H1 (cell line): ENCODE measurements at regions not wholly inside any gene's neighbourhood (a gene's known extent, or its start where the extent isn't known, plus 50 kb on each side); places are given as distances from the start of the nearest gene placed in this dataset.

Experiments
- CTCF ChIA-PET: fragments of 300-600 bp; sonication (Branson Sonifier 250); formaldehyde crosslinking; loops from one replicate; lab custom pipeline; 2021; ENCODE audit not compliant: partially characterized antibody; lab: Charles Lee
- POLR2A ChIA-PET: fragments of 300-600 bp; sonication (Branson Sonifier 250); formaldehyde crosslinking; loops from one replicate; lab custom pipeline; 2021; ENCODE audit warnings: inconsistent platforms; ENCODE audit not compliant: partially characterized antibody; lab: Charles Lee
- DNase-seq, 2 experiments: peaks; one replicate each; pipeline versions ENCODE4 v3.0.0 to v3.0.0-alpha.2; 2010 to 2022; ENCODE audit warnings: low spot score in 2 of 2, low read depth in 1 of 2, mixed read lengths in 1 of 2
- FAIRE-seq: peaks from 2 replicates; lab custom pipeline; 2011; peaks lifted over from hg19 to GRCh38; lab: Jason Lieb, UNC
- H2AFZ ChIP-seq: 2 replicates; pipeline ENCODE4 v1.8.1; 2012; ENCODE audit warnings: low read length, inconsistent platforms
- H2AK5ac ChIP-seq: 2 replicates; pipeline ENCODE4 v1.6.1; 2013; ENCODE audit warnings: low read depth, low read length
- H2BK120ac ChIP-seq: replicated peaks from 2 replicates; pipeline ENCODE3; 2013; ENCODE audit warnings: low read depth, low read length, inconsistent platforms
- H2BK12ac ChIP-seq: 2 replicates; pipeline ENCODE4 v1.6.1; 2013; ENCODE audit warnings: low read depth, low read length
- H2BK15ac ChIP-seq: 2 replicates; pipeline ENCODE4 v1.6.1; 2013; ENCODE audit warnings: low read length
- H2BK20ac ChIP-seq: 2 replicates; pipeline ENCODE4 v1.6.1; 2013; ENCODE audit warnings: low read length
- H2BK5ac ChIP-seq: 2 replicates; pipeline ENCODE4 v1.6.1; 2013; ENCODE audit warnings: low read depth, low read length
- H3K14ac ChIP-seq: 2 replicates; pipeline ENCODE4 v1.6.1; 2013; ENCODE audit warnings: inconsistent platforms; ENCODE audit not compliant: insufficient read length
- H3K18ac ChIP-seq: 2 replicates; pipeline ENCODE4 v1.6.1; 2013; ENCODE audit warnings: low read length; ENCODE audit errors: extremely low read depth
- H3K23ac ChIP-seq: 2 replicates; pipeline ENCODE4 v1.6.1; 2013; ENCODE audit warnings: inconsistent platforms; ENCODE audit not compliant: insufficient read length
- H3K23me2 ChIP-seq: 2 replicates; pipeline ENCODE4 v1.6.1; 2013; ENCODE audit warnings: low read depth, low read length
- H3K27ac ChIP-seq: 2 replicates; pipeline ENCODE4 v1.6.1; 2011; ENCODE audit warnings: low read depth, low read length, inconsistent platforms
- H3K27me3 ChIP-seq, 4 experiments: replicated peaks in 1 of 4; 1 replicate in 1 of 4; 2 replicates in 3 of 4; pipeline versions ENCODE4 v1.6.1 to v1.8.1; 2011 to 2013; ENCODE audit warnings: low read length in 3 of 4, mild to moderate bottlenecking in 3 of 4, inconsistent platforms in 2 of 4, mixed read lengths in 2 of 4, moderate library complexity in 1 of 4; ENCODE audit not compliant: control insufficient read depth in 3 of 4, insufficient read depth in 3 of 4; ENCODE audit errors: extremely low read depth in 1 of 4
- H3K36me3 ChIP-seq, 4 experiments: 2 replicates each; pipeline versions ENCODE4 v1.6.1 to v1.8.1; 2011 to 2013; ENCODE audit warnings: mild to moderate bottlenecking in 4 of 4, low read length in 3 of 4, moderate library complexity in 2 of 4, control low read depth in 1 of 4, inconsistent platforms in 1 of 4; ENCODE audit not compliant: insufficient read depth in 4 of 4, control insufficient read depth in 2 of 4
- H3K4ac ChIP-seq: replicated peaks from 2 replicates; pipeline ENCODE3; 2013; ENCODE audit warnings: low read length, low read depth, mixed read lengths, inconsistent platforms; ENCODE audit not compliant: insufficient read length
- H3K4me1 ChIP-seq, 4 experiments: replicated peaks in 1 of 4; 1 replicate in 1 of 4; 2 replicates in 3 of 4; pipeline versions ENCODE4 v1.6.1 to v1.8.1; 2011 to 2013; ENCODE audit warnings: low read length in 3 of 4, inconsistent platforms in 2 of 4, mixed read lengths in 1 of 4; ENCODE audit not compliant: insufficient read depth in 4 of 4, control insufficient read depth in 3 of 4
- H3K4me2 ChIP-seq, 2 experiments: 2 replicates each; pipeline versions ENCODE4 v1.6.1 to v1.8.1; 2011 to 2013; ENCODE audit warnings: low read depth in 2 of 2, low read length in 2 of 2, control low read depth in 1 of 2, inconsistent platforms in 1 of 2, mild to moderate bottlenecking in 1 of 2; ENCODE audit not compliant: insufficient read depth in 1 of 2
- H3K4me3 ChIP-seq, 4 experiments: fragments of 200-600, 300-600 bp in 1 of 4; sonication (generic), shearing (Covaris generic), sonication (Bioruptor Twin) in 1 of 4; 2 replicates each; pipeline versions ENCODE4 v1.5.1 to v1.8.1; 2011 to 2016; ENCODE audit warnings: low read length in 4 of 4, low read depth in 3 of 4, control low read depth in 2 of 4, inconsistent platforms in 2 of 4, mild to moderate bottlenecking in 2 of 4, mixed read lengths in 1 of 4, moderate library complexity in 1 of 4; ENCODE audit not compliant: insufficient read depth in 2 of 4; ENCODE audit errors: extremely low read depth in 1 of 4
- H3K56ac ChIP-seq: replicated peaks from 2 replicates; pipeline ENCODE3; 2013; ENCODE audit warnings: low read depth, mild to moderate bottlenecking, mixed read lengths, low read length, inconsistent platforms; ENCODE audit not compliant: insufficient read length
- H3K79me1 ChIP-seq: 2 replicates; pipeline ENCODE4 v1.6.1; 2013; ENCODE audit warnings: low read depth, low read length, control low read depth
- H3K79me2 ChIP-seq, 2 experiments: 2 replicates each; pipeline versions ENCODE4 v1.6.1 to v1.8.1; 2012 to 2013; ENCODE audit warnings: low read length in 2 of 2, mild to moderate bottlenecking in 2 of 2, inconsistent platforms in 1 of 2; ENCODE audit not compliant: insufficient read depth in 2 of 2, control insufficient read depth in 1 of 2
- H3K9ac ChIP-seq, 4 experiments: replicated peaks in 1 of 4; 1 replicate in 1 of 4; 2 replicates in 3 of 4; pipeline versions ENCODE4 v1.6.1 to v1.8.1; 2011 to 2013; ENCODE audit warnings: low read depth in 3 of 4, low read length in 3 of 4, control low read depth in 2 of 4, mild to moderate bottlenecking in 2 of 4, moderate library complexity in 2 of 4, inconsistent platforms in 1 of 4; ENCODE audit errors: extremely low read depth in 1 of 4
- H3K9me3 ChIP-seq, 2 experiments: 2 replicates each; pipeline versions ENCODE4 v1.6.1 to v1.8.1; 2012 to 2013; ENCODE audit warnings: mild to moderate bottlenecking in 2 of 2, moderate library complexity in 2 of 2, control low read depth in 1 of 2, inconsistent platforms in 1 of 2, low read depth in 1 of 2, low read length in 1 of 2, mixed read lengths in 1 of 2; ENCODE audit not compliant: insufficient read depth in 2 of 2
- H4K20me1 ChIP-seq, 2 experiments: replicated peaks in 1 of 2; 2 replicates each; pipeline versions ENCODE3 to v1.8.1; 2011 to 2013; ENCODE audit warnings: inconsistent platforms in 2 of 2, low read length in 2 of 2, mild to moderate bottlenecking in 1 of 2; ENCODE audit not compliant: insufficient read depth in 2 of 2, control insufficient read depth in 1 of 2
- H4K5ac ChIP-seq: 2 replicates; pipeline ENCODE4 v1.6.1; 2013; ENCODE audit warnings: low read length, low read depth, mixed read lengths, inconsistent platforms; ENCODE audit not compliant: insufficient read length
- H4K8ac ChIP-seq: 2 replicates; pipeline ENCODE4 v1.8.0; 2013; ENCODE audit warnings: mild to moderate bottlenecking, moderate library complexity, low read length, inconsistent platforms; ENCODE audit not compliant: insufficient read depth; ENCODE audit errors: extremely low read depth
- H4K91ac ChIP-seq: replicated peaks from 2 replicates; pipeline ENCODE3; 2013; ENCODE audit warnings: low read length, mixed read lengths, inconsistent platforms; ENCODE audit not compliant: insufficient read length
- EZH2 ChIP-seq: fragments of 200-600 bp; sonication (generic); IDR thresholded peaks from 2 replicates; pipeline ENCODE4 v1.7.1; 2012; ENCODE audit warnings: low read depth, mild to moderate bottlenecking, moderate library complexity, low read length, inconsistent platforms; ENCODE audit not compliant: severe bottlenecking
- GTF2F1 ChIP-seq: IDR thresholded peaks from 2 replicates; pipeline ENCODE4 v1.6.1; 2012; ENCODE audit warnings: low read depth, low read length, improper control_type of control experiment, borderline replicate concordance
- KDM1A ChIP-seq: fragments of 200-600, 300-600 bp; sonication (generic); IDR thresholded peaks from 2 replicates; pipeline ENCODE4 v1.7.1; 2016; ENCODE audit warnings: mild to moderate bottlenecking, low read length, borderline replicate concordance
- SRF ChIP-seq: IDR thresholded peaks from 2 replicates; pipeline ENCODE4 v1.6.1; 2011; ENCODE audit warnings: mild to moderate bottlenecking, low read depth, low read length, moderate library complexity
- WGBS, 2 experiments: shearing (Covaris generic) in 1 of 2; methylation state at CpG; one replicate each; pipeline versions ENCODE4 v1.1.6 to v1.1.7; 2013 to 2015; ENCODE audit warnings: low lambda C conversion rate in 2 of 2, mixed read lengths in 2 of 2, inconsistent platforms in 1 of 2, low coverage in 1 of 2, missing lambda C conversion rate in 1 of 2; ENCODE audit not compliant: insufficient replicate concordance in 2 of 2, insufficient coverage in 1 of 2, insufficient read length in 1 of 2; ENCODE audit errors: extremely low coverage in 1 of 2, missing lambda C conversion rate in 1 of 2; 5-methylcytosine and 5-hydroxymethylcytosine counted together

DNA sequence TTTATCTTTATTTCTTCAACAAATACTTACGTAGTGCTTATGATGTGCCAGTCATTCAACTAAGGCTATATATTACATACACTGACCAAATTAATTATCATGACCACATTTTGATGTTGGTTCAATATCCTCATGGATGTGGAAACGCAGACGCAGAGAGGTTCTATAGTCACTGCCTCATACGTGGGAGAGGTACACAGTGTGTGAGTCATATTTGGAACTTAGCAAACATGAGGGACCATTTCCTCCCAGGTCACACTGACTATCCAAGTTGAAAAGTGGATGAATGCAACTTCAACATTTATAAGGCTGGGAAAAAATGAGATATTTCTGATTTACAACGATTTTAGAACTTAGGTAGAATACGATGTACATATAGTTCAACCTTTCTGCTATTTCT is 113.6 kb downstream of the PRLHR start:
- ChIA-PET CTCF (interaction anchor here (1.2 kb wide), 1 partner anchor 62 kb away, joined by 3 read pairs; no protein-coding TSS in a partner anchor), POLR2A (no interaction called here)
- H3K79me2 ChIP-seq, result peaks cover 0 to 3% of the 10 kb centered on the region in 2 experiments; a peak in 1 of 4 replicates
- no peaks in the 10 kb centered on the region for H3K27me3 ChIP-seq
- H2BK120ac ChIP-seq, result no peak overlapping the region
- H3K18ac ChIP-seq, result no peak overlapping the region
- no peak overlapping the region for H3K27ac ChIP-seq
- H3K4me2 ChIP-seq, result no peak overlapping the region
- H2AK5ac ChIP-seq, result no peak overlapping the region
- H2BK15ac ChIP-seq, result no peak overlapping the region
- no peak overlapping the region for H2BK20ac ChIP-seq
- H3K56ac ChIP-seq, result no peak overlapping the region
- H4K5ac ChIP-seq, result no peak overlapping the region
- no peak overlapping the region for H4K91ac ChIP-seq
- H4K8ac ChIP-seq, result no peak overlapping the region
- no peak for DNase-seq
- H2AFZ ChIP-seq, result no peak overlapping the region
- no peaks in the 10 kb centered on the region; the same call in 1 of the 2 replicates for H3K79me1 ChIP-seq
- no peak overlapping the region for H2BK5ac ChIP-seq
- no peak overlapping the region for H3K23ac ChIP-seq
- no peak overlapping the region for H2BK12ac ChIP-seq
- no peaks in the 10 kb centered on the region for H3K36me3 ChIP-seq
- H3K4me3 ChIP-seq, result no peak overlapping the region
- 92% methylated on average over 6 of the region's 6 CpGs; no CpG with 5 or more reads in 1 of the 2 experiments for WGBS, 2 experiments
- peaks cover 0 to 4% of the 10 kb centered on the region in 2 experiments for H4K20me1 ChIP-seq
- no peaks in the 10 kb centered on the region for H3K9me3 ChIP-seq
- H3K4me1 ChIP-seq, result no peaks in the 10 kb centered on the region
- H3K14ac ChIP-seq, result no peak overlapping the region
- H3K4ac ChIP-seq, result no peak overlapping the region
- no peak overlapping the region for H3K9ac ChIP-seq
- H3K23me2 ChIP-seq, result peaks cover 5% of the 10 kb centered on the region; the same call in 1 of the 2 replicates
- FAIRE-seq, result no peak
- TF ChIP-seq KDM1A, result no peak
- no peak for TF ChIP-seq EZH2
- TF ChIP-seq GTF2F1, result no peak
- no peak for TF ChIP-seq SRF
